ENCODE measurements at regions not wholly inside any gene's neighbourhood (a gene's known extent, or its start where the extent isn't known, plus 50 kb on each side); places are given as distances from the start of the nearest gene placed in this dataset.
"Not testable (repeated sequence)": the region's sequence is repeated elsewhere in the genome, so short reads cannot be mapped to it uniquely, and the experiment has no call there.

- DNase-seq (ENCODE audit: low spot score) = no peak
These were observed 179.4 kb downstream of the LYPLAL1 start for GRCh38 chr1:219352961-219353651.

GRCh38 chr1:219350172-219350931, 176.7 kb downstream of the LYPLAL1 start:
- no peak for DNase-seq (ENCODE audit: low spot score)

- DNase-seq (ENCODE audit: low spot score) = no peak
These were observed 174.3 kb downstream of the LYPLAL1 start for GRCh38 chr1:219347921-219348391.

GRCh38 chr1:219347376-219347775, 173.7 kb downstream of the LYPLAL1 start:
- no peak for DNase-seq (ENCODE audit: low spot score)

GRCh38 chr1:219345953-219346352, 172.3 kb downstream of the LYPLAL1 start:
- DNase-seq (ENCODE audit: low spot score) = no peak

GRCh38 chr1:219342836-219343235, 169.2 kb downstream of the LYPLAL1 start:
- no peak for DNase-seq (ENCODE audit: low spot score)

GRCh38 chr1:219340796-219341195, 167.1 kb downstream of the LYPLAL1 start:
- DNase-seq (ENCODE audit: low spot score) = no peak

GRCh38 chr1:219339466-219339865, 165.8 kb downstream of the LYPLAL1 start:
- no peak for DNase-seq (ENCODE audit: low spot score)

- DNase-seq (ENCODE audit: low spot score) = no peak
These were observed 163.9 kb downstream of the LYPLAL1 start for GRCh38 chr1:219337588-219337987.

- no peak for DNase-seq (ENCODE audit: low spot score)
These were observed 159.9 kb downstream of the LYPLAL1 start for GRCh38 chr1:219333626-219334025.

- no peak for DNase-seq (ENCODE audit: low spot score)
These were observed 157.7 kb downstream of the LYPLAL1 start for GRCh38 chr1:219331424-219331823.

GRCh38 chr1:219330669-219331068, 157.0 kb downstream of the LYPLAL1 start:
- no peak for DNase-seq (ENCODE audit: low spot score)

- no peak for DNase-seq (ENCODE audit: low spot score)
These were observed 156.3 kb downstream of the LYPLAL1 start for GRCh38 chr1:219330001-219330400.

- no peak for DNase-seq (ENCODE audit: low spot score)
These were observed 155.9 kb downstream of the LYPLAL1 start for GRCh38 chr1:219329578-219329977.

- DNase-seq (ENCODE audit: low spot score) = no peak
These were observed 153.2 kb downstream of the LYPLAL1 start for GRCh38 chr1:219326843-219327242.

GRCh38 chr1:219325368-219325742, 151.7 kb downstream of the LYPLAL1 start:
- DNase-seq (ENCODE audit: low spot score) = no peak

- DNase-seq (ENCODE audit: low spot score) = peak; percentile 82
These were observed 151.1 kb downstream of the LYPLAL1 start for GRCh38 chr1:219324629-219325367.

- DNase-seq (ENCODE audit: low spot score) = no peak
These were observed 150.5 kb downstream of the LYPLAL1 start for GRCh38 chr1:219324171-219324570.

GRCh38 chr1:219323426-219323825, 149.7 kb downstream of the LYPLAL1 start:
- DNase-seq (ENCODE audit: low spot score) = no peak

- no peak for DNase-seq (ENCODE audit: low spot score)
These were observed 149.1 kb downstream of the LYPLAL1 start for GRCh38 chr1:219322766-219323165.

GRCh38 chr1:219320563-219320962, 146.9 kb downstream of the LYPLAL1 start:
- DNase-seq (ENCODE audit: low spot score) = not testable (repeated sequence)

GRCh38 chr1:219318826-219319225, 145.1 kb downstream of the LYPLAL1 start:
- DNase-seq (ENCODE audit: low spot score) = no peak
